Fibroblast of lung (primary cell): ENCODE measurements at regions not wholly inside any gene's neighbourhood (a gene's known extent, or its start where the extent isn't known, plus 50 kb on each side); places are given as distances from the start of the nearest gene placed in this dataset.

ENCODE experiments used
- DNase-seq, 2 donors: peaks; one replicate each; pipeline versions ENCODE4 v3.0.0 to v3.0.0-alpha.2; 2010; ENCODE audit warnings: low read depth in 2 of 2
- H2AFZ ChIP-seq: 2 replicates; pipeline ENCODE4 v1.5.1; 2012; ENCODE audit warnings: low read length, control low read depth, inconsistent platforms
- H3K27ac ChIP-seq: 2 replicates; pipeline ENCODE4 v1.5.1; 2011; ENCODE audit warnings: low read length, control low read depth; ENCODE audit not compliant: insufficient read depth
- H3K27me3 ChIP-seq: 2 replicates; pipeline ENCODE4 v1.5.1; 2011; ENCODE audit warnings: mild to moderate bottlenecking, low read length; ENCODE audit not compliant: control insufficient read depth, insufficient read depth
- H3K36me3 ChIP-seq: 2 replicates; pipeline ENCODE4 v1.5.1; 2011; ENCODE audit warnings: low read length; ENCODE audit not compliant: control insufficient read depth, insufficient read depth
- H3K4me1 ChIP-seq: 2 replicates; pipeline ENCODE4 v1.5.1; 2011; ENCODE audit warnings: low read length; ENCODE audit not compliant: control insufficient read depth, insufficient read depth; ENCODE audit errors: extremely low read depth
- H3K4me2 ChIP-seq: 2 replicates; pipeline ENCODE4 v1.5.1; 2011; ENCODE audit warnings: low read length, control low read depth; ENCODE audit not compliant: insufficient read depth; ENCODE audit errors: extremely low read depth
- H3K4me3 ChIP-seq, 4 experiments: fragments of 200-600 bp in 1 of 4; sonication (generic) in 1 of 4; replicated peaks in 1 of 4; 2 replicates each; pipeline ENCODE4 v1.5.1; 2011 to 2016; ENCODE audit warnings: low read length in 4 of 4, low read depth in 3 of 4, mild to moderate bottlenecking in 3 of 4, control low read depth in 2 of 4, inconsistent platforms in 1 of 4, mixed read lengths in 1 of 4; ENCODE audit not compliant: insufficient read depth in 1 of 4; ENCODE audit errors: control extremely low read depth in 1 of 4
- H3K79me2 ChIP-seq: 2 replicates; pipeline ENCODE4 v1.5.1; 2012; ENCODE audit warnings: mild to moderate bottlenecking, low read length, inconsistent platforms; ENCODE audit not compliant: control insufficient read depth, insufficient read depth
- H3K9ac ChIP-seq: 2 replicates; pipeline ENCODE4 v1.5.1; 2011; ENCODE audit warnings: mild to moderate bottlenecking, low read length, control low read depth; ENCODE audit not compliant: insufficient read depth
- H3K9me3 ChIP-seq: 2 replicates; pipeline ENCODE4 v1.5.1; 2012; ENCODE audit warnings: low read depth, low read length; ENCODE audit not compliant: control insufficient read depth, insufficient read depth
- H4K20me1 ChIP-seq: 2 replicates; pipeline ENCODE4 v1.5.1; 2011; ENCODE audit warnings: low read length; ENCODE audit not compliant: control insufficient read depth, insufficient read depth; ENCODE audit errors: extremely low read depth
- CTCF ChIP-seq, 2 donors: IDR thresholded peaks in 1 of 2; conservative IDR thresholded peaks in 1 of 2; 1 replicate in 1 of 2; 2 replicates in 1 of 2; pipeline ENCODE4 v1.5.1; 2011 to 2012; ENCODE audit warnings: low read length in 2 of 2, control low read depth in 1 of 2, inconsistent platforms in 1 of 2, low read depth in 1 of 2, mild to moderate bottlenecking in 1 of 2
- EZH2 ChIP-seq: IDR thresholded peaks from 2 replicates; pipeline ENCODE4 v1.5.1; 2012; ENCODE audit warnings: low read length, control low read depth, mild to moderate bottlenecking; ENCODE audit errors: missing control alignments

- H4K20me1 ChIP-seq = no peaks in the 10 kb centered on the region
- H3K9me3 ChIP-seq = no peaks in the 10 kb centered on the region
- H3K36me3 ChIP-seq = no peaks in the 10 kb centered on the region
- no peak overlapping the region for H2AFZ ChIP-seq
- no peak overlapping the region for H3K9ac ChIP-seq
- H3K79me2 ChIP-seq = no peaks in the 10 kb centered on the region
- no peaks in the 10 kb centered on the region for H3K4me1 ChIP-seq
- H3K4me2 ChIP-seq = no peak overlapping the region
- H3K27me3 ChIP-seq = no peaks in the 10 kb centered on the region
- DNase-seq = no peak
- H3K4me3 ChIP-seq = no peak overlapping the region
- H3K27ac ChIP-seq = no peak overlapping the region
- TF ChIP-seq EZH2 (no peak), CTCF (conservative IDR thresholded peaks at IDR 0.05 in 1 of 2, IDR thresholded peaks at IDR 0.05 in 1 of 2; ENCODE audit: low read depth in 1 of 2, low read length in 2 of 2) (no peak)
These were observed 684.6 kb upstream of the ACO1 start for GRCh38 chr9:31699836-31700235.

- Histone ChIP-seq H3K27ac (no peak overlapping the region), H3K36me3 (no peaks in the 10 kb centered on the region), H3K9ac (no peak overlapping the region), H3K4me3 (no peak overlapping the region), H2AFZ (no peak overlapping the region), H4K20me1 (no peaks in the 10 kb centered on the region), H3K79me2 (no peaks in the 10 kb centered on the region), H3K4me2 (no peak overlapping the region), H3K4me1 (no peaks in the 10 kb centered on the region), H3K27me3 (no peaks in the 10 kb centered on the region), H3K9me3 (no peaks in the 10 kb centered on the region)
- DNase-seq = peak in 1 of 2 donors; percentile 6
- TF ChIP-seq EZH2 (no peak), CTCF (conservative IDR thresholded peaks at IDR 0.05 in 1 of 2, IDR thresholded peaks at IDR 0.05 in 1 of 2; ENCODE audit: low read depth in 1 of 2, low read length in 2 of 2) (no peak)
These were observed 684.0 kb upstream of the ACO1 start for GRCh38 chr9:31700252-31701045.

- Histone ChIP-seq H3K27me3 (no peaks in the 10 kb centered on the region), H3K9ac (no peak overlapping the region), H2AFZ (no peak overlapping the region), H3K9me3 (no peaks in the 10 kb centered on the region), H3K4me2 (no peak overlapping the region), H3K79me2 (no peaks in the 10 kb centered on the region), H3K36me3 (no peaks in the 10 kb centered on the region), H3K4me3 (no peak overlapping the region), H3K27ac (no peak overlapping the region), H3K4me1 (no peaks in the 10 kb centered on the region), H4K20me1 (no peaks in the 10 kb centered on the region)
- no peak for TF ChIP-seq EZH2
- TF ChIP-seq CTCF (conservative IDR thresholded peaks at IDR 0.05 in 1 of 2, IDR thresholded peaks at IDR 0.05 in 1 of 2; ENCODE audit: low read depth in 1 of 2, low read length in 2 of 2) = no peak
- no peak for DNase-seq
These were observed 681.5 kb upstream of the ACO1 start for GRCh38 chr9:31702957-31703356.
